GM19351 (cell line): ENCODE measurements at regions not wholly inside any gene's neighbourhood (a gene's known extent, or its start where the extent isn't known, plus 50 kb on each side); places are given as distances from the start of the nearest gene placed in this dataset.

ENCODE experiments used
- ATAC-seq: cut with Tn5 transposase; IDR thresholded peaks from one replicate; pipeline ENCODE4 v1.9.1; 2021; ENCODE audit warnings: mild to moderate bottlenecking, moderate library complexity; ENCODE audit not compliant: unreplicated experiment

DNA sequence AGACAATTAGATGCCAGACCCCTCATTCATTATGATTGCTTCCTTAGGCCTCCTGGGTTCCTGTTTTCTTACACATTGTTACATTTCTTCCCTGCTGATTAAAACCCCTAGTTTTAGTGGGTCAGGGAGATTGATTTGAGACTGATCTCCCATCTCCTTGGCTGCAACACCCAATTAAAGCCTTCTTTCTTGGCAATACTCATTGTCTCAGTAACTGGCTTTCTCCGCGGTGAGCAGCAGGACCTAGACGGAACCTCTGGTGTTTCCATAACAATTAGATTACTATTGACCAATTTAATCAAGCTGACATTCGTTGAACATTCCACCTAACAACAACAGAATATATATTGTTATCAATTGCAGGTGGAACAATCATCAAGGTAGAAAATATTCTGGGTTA lies 1676.4 kb upstream of the SLC39A10 start:
- no peak for ATAC-seq

DNA sequence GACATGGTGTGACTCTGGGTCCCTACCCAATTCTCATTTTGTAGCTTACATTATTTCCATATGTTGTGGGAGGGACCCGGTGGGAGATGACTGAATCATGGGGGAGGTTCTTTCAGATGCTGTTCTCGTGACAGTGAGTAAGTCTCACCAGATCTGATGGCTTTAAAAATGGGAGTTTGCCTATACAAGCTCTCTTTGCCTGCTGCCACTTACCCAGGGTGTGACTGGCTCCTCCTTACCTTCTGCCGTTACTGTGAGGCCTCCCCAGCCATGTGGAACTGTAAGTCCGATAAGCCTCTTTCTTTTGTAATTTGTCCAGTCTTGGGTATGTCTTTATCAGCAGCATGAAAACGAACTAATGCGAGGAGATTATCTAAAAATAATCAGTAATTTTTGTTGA lies 1683.2 kb upstream of the SLC39A10 start:
- ATAC-seq, result no peak

DNA sequence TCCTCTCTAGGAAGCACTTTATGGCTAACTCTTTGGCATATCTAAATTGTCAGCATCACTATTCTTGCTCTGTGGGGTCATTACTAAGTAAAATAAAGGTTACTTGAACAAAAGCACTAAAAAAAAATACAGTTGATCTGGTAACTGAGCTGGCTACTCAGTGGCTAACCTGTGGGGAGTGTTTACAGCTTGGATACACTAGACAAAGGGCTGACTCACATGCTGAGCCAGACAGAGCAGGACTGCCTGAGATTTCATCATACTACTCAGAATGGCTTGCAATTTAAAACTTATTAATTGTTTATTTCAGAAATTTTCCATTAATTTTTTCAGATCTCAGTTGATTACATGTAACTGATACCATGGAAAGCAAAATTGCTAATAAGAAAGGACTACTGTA lies 1690.4 kb upstream of the SLC39A10 start:
- no peak for ATAC-seq

DNA sequence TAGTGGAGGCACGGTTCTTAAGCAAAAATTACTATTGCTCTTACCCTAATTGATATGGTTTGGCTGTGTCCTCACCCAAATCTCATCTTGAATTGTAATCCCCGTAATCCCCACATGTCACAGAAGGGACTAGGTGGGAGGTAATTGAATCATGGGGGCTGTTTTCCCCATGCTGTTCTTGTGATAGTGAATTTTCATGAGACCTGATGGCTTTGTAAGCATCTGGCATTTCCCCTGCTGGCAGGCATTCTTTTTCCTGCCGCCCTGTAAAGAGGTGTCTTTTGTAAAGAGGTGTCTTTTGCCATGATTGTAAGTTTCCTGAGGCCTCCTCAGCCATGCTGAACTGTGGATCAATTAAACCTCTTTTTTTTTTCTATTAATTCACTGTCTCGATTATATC lies 1691.8 kb upstream of the SLC39A10 start:
- ATAC-seq, result no peak

DNA sequence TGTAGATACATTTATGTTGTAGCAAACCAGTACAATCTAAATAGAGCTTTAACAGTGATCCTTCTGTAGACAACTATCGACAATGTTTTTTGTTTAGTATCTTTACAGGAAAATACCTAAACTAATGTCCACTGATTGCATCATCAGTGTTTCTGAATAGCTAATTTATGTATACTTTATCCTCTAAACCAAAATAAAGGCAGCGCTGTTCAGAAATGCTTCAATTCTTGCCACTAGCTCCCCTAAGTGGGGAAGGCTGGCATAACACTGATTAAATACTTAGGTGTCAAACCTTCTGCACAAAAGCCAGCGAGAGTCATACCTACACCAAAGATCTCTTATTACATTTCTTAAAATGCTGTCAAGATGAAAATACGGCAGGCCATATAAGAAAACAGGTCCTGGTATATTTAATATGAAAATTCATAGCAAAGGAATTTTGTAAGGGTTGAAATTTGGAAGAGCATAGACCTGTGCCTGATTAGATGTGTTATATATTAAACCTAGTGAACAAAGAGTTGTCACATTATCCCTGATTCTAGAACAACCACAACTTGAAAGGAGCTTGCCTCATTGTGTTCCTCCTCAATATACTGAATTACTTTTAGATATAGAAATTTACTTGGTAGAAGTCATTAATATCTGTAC lies 1693.4 kb upstream of the SLC39A10 start:
- peak; percentile 78 for ATAC-seq

DNA sequence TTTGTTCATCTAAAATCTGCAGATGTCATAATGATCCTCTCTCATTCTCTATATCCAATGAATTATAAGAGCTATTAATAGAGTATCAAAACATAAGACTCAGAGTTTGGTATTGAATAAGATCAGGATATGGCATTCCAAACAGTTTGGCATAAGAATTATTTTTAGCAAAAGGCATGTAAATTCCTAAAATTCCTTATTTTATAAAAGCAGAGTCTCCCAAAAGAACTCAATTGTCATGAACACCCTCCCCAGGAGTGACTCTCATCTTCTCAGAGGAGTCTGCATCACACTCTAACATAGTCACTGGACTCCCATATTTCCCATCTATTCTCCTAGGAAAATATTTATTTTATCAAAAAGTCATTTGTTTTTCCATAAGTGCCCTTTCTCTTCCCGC lies 1710.2 kb upstream of the SLC39A10 start:
- no peak for ATAC-seq

DNA sequence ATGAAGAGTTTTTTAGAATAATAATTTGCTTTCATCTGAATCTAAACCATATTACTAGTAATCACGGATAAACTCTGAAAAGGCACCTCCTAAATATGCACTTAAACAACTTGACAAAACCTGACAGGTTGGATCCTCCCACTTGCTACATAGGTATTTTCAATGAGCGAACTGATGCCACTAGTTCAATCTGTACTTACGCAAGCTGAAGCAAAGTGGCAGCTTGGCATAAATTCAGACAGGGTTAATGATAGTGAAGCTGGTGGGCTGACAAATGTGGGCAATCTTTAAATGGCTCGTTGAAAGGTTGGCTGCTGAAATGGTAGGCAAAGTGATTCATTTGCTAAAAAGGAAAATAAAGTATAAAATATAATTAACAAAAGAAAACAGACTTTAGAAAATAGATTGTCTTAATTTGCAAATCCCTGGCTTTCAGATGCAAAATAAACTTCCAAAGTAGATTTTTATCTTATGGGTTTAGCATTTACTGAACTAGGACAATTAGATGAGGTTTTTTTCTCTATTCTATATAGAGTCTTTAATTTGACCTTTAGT lies 1713.5 kb upstream of the SLC39A10 start:
- no peak for ATAC-seq

DNA sequence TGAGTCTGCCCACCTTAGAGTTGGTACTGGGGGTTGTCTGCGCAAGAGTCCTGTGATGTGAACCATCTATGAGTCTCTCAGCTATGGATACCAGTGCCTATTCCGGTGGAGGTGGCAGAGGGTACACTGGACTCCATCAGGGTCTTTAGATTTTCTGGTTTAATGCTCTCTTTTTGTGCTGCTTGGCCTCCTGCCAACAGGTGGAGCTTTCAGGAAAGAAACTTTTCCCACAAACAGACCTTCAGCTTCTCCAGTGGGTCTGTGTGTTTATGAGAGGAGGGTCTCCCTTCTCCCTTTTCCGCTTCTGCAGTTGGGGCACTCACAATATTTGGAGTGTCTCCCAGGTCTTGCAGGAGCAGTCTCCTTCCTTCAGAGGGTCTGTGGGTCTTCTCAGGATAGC lies 1721.9 kb upstream of the SLC39A10 start:
- no peak for ATAC-seq

DNA sequence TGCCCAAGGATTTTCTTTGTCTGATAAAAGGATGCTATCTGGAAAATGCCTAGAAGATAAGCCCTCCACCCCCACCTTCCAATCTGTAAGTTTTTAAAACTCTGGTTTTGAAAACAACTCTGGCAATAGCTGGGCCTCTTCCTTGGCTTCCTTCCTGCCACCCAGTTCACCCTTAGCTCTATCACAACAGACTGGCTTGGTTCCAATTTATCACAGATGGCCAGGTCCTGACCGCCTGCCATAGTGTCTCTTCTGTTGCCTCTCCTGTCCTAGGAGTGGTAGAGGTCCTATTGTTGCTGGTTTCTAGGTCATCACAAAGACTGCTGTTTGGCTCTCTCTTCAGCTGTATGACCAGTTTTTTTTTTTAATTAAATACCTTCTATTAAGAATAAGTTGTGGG lies 1727.9 kb upstream of the SLC39A10 start:
- no peak for ATAC-seq

DNA sequence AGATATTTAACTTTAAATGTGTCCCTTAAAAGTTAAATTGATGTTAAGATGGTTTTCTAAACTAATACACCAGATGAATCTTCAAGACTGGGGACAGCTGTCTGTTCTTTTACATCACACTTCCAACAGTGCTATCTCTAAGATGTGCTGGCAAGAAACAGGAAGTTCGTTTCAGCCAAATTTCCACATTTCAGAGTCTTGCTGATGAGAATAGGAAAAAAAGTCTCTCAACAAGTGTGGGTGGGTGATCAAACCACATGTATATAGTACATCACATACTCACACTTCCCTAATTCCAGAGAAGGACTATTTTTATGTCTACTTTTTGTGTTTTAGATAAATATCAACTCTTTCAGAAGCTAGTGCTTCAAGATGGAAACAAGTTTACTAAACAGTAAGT lies 1712.8 kb upstream of the TMEFF2 start:
- ATAC-seq, result peak; percentile 45

DNA sequence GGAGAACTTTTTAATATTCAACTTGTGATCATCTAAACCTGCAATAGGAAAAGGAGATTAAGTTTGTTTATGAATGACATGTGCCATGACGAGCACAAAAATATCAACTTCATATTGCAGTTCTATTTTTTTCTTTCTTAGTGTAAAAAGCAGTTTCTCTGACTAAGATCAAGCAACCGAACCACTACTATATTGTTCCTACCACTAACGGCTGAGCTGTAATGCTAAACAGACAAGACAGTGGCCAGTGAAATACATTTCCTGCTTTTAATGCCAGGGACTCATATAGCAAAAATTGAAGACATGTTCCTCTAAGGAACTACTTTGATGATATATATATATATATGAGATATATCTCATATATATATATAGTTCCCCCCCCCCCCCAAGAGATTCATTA lies 1705.6 kb upstream of the TMEFF2 start:
- ATAC-seq, result peak; percentile 67

DNA sequence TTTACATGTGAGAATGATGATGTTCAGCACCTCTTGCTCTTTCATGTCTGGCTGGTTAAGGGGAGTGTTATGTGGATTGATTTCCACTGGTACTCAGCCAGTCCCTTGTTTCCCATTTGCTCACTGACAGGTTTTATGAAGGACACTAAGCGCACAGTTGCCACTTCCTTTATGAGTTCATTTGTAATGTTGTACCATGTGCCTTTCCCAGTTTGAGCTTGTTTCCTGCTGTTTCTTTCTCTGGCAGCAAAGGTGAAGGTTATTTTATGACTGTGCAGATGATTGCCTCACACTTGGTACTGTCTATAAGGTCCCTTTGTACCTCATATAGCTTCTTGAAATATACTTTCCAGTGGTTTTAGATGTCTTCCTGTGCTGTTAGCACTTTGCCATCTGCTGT lies 1700.5 kb upstream of the TMEFF2 start:
- ATAC-seq, result peak; percentile 32

DNA sequence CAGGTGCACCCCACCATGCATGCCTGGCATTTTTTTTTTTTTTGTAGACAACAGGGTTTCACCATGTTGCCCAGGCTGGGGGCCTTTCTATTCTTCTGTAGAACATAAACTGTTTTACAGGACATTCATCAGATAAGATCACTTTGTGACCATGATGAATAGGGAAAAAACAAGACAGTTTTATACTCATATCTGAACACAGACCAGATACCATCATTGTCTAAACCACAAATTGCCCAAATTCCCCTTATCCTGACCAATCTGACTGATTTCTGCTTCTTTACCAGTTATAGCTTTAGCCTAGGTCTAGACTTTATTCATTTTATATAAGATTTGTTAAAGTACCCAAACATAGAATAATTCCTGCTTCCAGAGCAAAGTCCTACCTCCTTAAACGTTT lies 1699.3 kb upstream of the TMEFF2 start:
- ATAC-seq, result peak; percentile 26

DNA sequence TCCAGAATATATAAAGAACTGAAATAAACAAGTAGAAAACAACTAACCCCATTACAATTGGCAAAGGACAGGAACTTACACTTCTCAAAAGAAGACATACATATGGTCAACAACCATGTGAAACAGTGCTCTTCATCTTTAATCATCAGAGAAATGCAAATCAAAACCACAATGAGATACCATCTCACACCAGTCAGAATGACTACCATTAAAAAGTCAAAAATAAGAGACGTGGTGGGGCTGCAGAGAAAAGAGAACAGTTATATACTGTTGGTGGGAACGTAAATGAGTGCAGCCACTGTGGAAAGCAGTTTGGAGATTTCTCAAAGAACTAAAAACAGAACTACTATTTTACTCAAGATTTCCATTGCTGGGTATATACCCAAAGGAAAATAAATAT lies 1696.3 kb upstream of the TMEFF2 start:
- peak; percentile 65 for ATAC-seq

DNA sequence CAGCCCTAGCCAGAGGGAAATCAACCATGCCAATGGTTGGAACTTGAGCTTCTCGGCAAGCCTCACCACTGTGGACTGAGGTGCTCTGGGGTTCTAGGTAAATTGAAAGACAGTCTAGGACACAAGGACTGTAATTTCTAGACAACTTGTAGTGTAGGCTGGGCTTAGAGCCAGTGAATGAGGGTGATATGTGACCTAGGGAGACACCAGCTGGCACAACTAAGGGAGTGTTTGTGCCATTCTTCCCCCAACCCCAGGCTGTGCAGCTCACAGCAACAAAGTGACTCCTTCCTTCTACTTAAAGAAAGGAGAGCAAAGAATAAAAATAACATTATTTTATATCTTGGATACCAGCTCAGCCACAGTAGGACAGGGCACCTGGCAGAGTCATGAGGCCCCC lies 1690.7 kb upstream of the TMEFF2 start:
- ATAC-seq, result no peak

DNA sequence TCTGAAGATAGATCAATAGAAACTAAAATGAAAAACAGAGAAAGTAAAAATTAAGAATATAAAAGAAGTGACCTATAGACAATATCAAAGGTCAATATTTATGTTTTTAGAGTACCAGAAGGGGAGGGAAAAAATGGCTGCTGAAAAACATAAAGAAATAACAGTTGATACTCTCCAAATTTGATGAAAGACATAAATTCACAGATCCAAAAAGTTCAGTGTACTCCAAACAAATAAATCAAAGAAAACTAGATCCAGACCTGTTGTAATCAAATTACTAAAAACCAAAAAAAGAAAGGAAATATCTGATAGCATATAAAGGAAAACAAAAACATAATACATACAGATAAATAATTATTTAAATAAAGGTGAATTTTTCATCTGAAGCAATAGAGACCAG lies 1689.1 kb upstream of the TMEFF2 start:
- no peak for ATAC-seq

DNA sequence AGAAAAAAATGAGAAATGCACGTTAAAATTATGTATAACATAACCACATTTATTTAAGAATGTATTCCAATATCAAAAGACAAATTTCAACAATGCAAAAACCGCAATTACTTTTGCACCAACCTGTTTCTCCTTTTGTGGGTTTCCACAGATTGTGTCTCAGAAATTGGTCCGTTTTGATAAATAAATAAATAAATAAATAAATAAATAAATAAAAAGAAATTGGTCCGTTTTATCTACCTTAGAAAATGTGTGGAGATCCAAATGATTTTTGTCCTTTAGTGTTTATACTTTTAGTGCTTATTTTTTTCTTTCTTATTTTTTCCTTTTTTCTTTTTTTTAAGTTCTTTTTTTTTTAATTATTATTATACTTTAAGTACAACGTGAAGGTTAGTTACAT lies 1682.2 kb upstream of the TMEFF2 start:
- ATAC-seq, result no peak

DNA sequence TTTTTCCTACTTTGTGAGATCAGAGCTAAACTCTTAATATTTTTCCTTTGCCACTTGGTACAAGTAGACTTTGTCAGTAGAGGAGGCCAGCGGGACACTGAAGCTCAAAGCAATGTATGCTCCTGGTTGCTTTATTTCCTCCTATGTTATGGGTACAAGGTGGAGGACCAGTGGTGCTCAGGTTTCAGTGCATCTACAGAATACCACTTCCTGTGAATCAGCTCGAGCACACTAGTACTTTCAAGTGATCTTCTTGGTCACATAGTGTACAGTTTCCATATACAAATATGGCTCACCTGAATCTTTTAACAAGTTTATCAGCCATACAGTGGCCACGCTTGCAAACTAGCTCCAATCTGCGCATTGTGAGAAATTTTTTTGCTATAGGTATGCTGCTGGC lies 1674.8 kb upstream of the TMEFF2 start:
- peak; percentile 60 for ATAC-seq

DNA sequence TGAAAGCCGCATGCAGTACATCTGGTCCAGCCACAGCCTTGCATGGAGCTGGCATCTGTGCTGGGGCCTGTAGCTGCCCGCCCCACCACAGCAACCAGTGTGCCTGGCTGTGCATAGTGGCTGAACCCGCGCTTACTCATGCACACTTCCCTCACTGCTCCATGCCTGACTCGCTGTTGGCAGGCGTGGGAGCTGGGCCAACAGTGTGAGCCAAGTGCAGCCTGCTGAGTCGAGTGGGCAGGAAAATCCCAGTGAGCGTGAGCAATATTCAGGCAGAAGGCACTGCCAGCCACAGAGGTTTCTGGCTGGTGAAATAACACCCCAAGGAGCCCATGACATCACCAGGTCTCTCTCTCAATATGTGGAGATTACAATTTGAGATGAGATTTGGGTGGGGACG lies 1674.1 kb upstream of the TMEFF2 start:
- no peak for ATAC-seq

DNA sequence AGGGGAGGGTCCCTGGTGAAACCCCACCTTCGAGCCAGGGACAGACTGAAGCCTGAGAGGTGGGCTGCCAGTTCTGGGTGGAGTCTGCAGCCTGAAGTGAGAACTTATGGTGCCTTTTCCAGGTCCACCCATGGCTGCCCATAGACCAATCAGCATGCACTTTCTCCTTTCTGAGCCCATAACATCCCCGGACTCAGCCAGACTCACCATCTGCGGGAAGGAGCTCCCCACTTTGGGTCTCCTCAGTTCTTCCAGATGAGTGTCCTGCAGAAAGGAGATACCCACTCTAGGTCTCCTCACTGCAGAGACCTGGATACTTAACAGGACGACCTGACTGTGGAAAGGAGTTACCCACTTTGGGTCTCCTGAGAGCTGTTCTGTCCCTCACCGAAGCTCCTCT lies 1673.4 kb upstream of the TMEFF2 start:
- no peak for ATAC-seq

DNA sequence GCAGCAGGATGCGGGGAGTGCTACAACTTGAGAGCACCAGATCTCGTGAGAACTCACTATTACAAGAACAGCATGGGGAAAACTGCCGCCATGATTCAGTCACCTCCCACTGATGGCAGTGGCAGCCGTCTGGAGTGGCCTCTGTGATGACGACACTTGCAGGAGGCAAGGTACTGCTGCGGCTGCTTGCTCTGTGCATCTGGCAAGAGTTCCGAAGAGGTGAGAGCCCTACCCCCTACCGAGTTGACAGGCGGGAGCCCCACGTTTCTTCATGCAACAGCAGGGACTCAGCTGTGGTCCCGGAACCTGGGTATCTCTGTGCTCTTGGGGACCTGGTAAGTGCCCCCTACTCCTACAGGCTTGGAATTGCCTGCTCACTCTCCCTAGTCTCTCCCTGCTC lies 1672.7 kb upstream of the TMEFF2 start:
- no peak for ATAC-seq

DNA sequence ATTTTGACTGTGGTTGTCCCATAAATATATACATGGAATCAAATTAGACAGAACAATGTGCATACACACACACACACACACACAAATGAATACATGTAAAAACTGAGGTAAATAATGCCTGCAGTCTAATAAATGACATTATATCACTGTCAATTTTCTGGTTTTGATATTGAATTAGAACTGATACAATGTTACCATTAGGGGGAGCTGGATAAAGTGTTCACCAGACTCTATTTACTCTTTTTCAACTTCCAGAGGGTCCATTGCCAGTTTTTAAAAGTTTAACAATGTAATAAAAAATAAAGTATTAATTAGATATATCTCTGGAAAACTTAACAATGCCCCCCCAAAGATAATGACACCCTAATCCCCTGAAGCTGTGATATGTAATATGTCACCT lies 1666.8 kb upstream of the TMEFF2 start:
- ATAC-seq, result no peak

DNA sequence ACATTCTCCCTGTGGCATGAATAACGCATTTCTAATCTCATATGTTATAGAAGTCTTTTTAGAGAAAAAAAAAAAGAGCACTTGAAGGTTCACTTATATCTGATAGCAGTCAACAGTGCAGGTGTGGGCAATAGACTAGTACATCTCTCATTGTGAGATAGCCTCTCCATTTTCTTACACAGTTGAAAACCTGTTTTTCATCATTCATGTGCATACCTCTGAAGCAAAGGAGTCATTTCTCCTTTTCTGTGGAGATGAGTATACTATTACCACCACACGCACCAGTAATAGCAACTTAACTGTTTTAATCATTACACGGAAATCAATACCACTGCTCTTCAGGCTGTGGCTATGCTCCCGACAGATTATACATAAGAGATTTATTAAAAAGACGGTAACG lies 1653.3 kb upstream of the TMEFF2 start:
- no peak for ATAC-seq
